ENCODE measurements at regions not wholly inside any gene's neighbourhood (a gene's known extent, or its start where the extent isn't known, plus 50 kb on each side); places are given as distances from the start of the nearest gene placed in this dataset.

DNA sequence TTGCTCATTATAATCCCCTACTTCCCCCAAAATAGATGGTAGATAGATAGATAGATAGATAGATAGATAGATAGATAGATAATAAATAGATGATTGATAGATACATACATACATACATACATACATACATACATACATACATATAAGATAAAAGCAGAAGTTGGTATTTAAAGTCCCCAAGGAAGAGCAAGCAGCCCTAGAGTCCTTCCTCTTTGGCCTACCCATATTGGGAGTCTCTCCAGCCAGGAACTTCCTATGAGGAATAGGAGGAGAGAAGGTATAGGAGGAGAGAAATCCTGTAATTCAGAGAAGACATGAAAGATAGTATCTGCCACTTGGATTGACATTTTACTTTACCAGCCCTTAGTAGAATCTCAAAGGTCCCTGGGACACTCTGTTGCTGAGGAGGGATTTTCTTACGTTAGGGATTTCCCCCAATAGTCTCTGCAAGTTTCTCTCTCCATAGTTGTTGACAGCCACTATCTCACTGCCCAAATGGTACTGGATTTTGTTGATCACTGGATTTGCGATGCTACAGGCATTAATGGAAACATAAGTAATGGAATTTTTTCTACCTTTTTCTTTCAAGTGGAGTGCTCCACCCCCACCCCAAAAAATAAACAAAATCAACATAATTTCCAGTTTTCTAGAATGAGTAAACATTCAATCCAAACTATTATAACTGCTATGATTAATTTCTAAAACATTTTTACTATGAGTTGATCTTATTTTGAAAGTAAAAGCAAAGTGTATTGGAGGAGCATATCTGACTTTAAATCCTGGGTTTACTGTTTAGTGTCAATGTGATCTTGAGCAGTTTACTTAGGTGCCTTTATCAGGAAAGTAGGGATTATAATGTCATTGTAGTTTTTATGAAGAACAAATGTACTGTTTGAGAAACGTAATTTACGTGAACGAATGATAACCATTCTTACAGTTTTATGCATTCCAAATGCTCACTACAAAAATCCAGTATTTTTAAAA is 93.2 kb upstream of the TNFSF4 start:
- Histone ChIP-seq H3K9ac (ENCODE audit: low read depth, low read length) (no peak overlapping the region), H3K9me3 (ENCODE audit: control insufficient read depth, insufficient read depth, low read length) (no peaks in the 10 kb centered on the region), H4K20me1 (ENCODE audit: insufficient read depth, low read length) (no peaks in the 10 kb centered on the region), H3K18ac (ENCODE audit: low read depth, low read length) (no peak overlapping the region), H4K5ac (ENCODE audit: low read depth, low read length) (no peak overlapping the region), H3K27me3 (ENCODE audit: control insufficient read depth, insufficient read depth, low read length) (no peaks in the 10 kb centered on the region), H2BK15ac (ENCODE audit: low read depth, low read length) (no peak overlapping the region), H2BK5ac (ENCODE audit: low read depth, low read length, poor library complexity, severe bottlenecking) (no peak overlapping the region), H3K4ac (ENCODE audit: low read depth, low read length) (no peak overlapping the region), H4K8ac (ENCODE audit: low read depth in 2 of 2, low read length in 2 of 2) (no peak overlapping the region), H3K9me1 (ENCODE audit: insufficient read depth, low read length) (no peaks in the 10 kb centered on the region), H3K27ac (ENCODE audit: insufficient read depth, low read length) (no peak overlapping the region), H4K91ac (ENCODE audit: insufficient read depth, low read depth, low read length) (no peak overlapping the region), H2BK20ac (ENCODE audit: low read depth, low read length) (no peak overlapping the region), H2AFZ (replicated peaks; ENCODE audit: low read length, poor library complexity) (no peak overlapping the region), H2BK120ac (ENCODE audit: low read depth, low read length) (no peak overlapping the region), H3K4me2 (ENCODE audit: low read depth, low read length) (no peak overlapping the region), H3K56ac (ENCODE audit: extremely low read depth, insufficient read depth, low read length) (no peak overlapping the region), H3K36me3 (ENCODE audit: control insufficient read depth, insufficient read depth, low read length) (no peaks in the 10 kb centered on the region), H3K23ac (ENCODE audit: low read depth, low read length) (no peak overlapping the region), H3K4me3 (ENCODE audit: insufficient read depth, low read depth, low read length) (no peak overlapping the region), H2AK9ac (replicated peaks; ENCODE audit: low read depth, low read length, poor library complexity) (no peak overlapping the region), H3K14ac (replicated peaks; ENCODE audit: low read depth, low read length) (no peak overlapping the region; the same call in 1 of the 2 replicates), H2AK5ac (ENCODE audit: low read depth, low read length) (no peak overlapping the region), H3K79me1 (ENCODE audit: low read depth in 1 of 2, low read length in 2 of 2) (no peaks in the 10 kb centered on the region), H3K4me1 (ENCODE audit: control insufficient read depth, insufficient read depth, low read length) (no peaks in the 10 kb centered on the region; the same call in 1 of the 2 replicates)
- TF ChIP-seq CHD1 (IDR thresholded peaks at IDR 0.05; ENCODE audit: low read depth, low read length) (no peak), RAD21 (IDR thresholded peaks at IDR 0.05; ENCODE audit: low read length) (no peak), RFX5 (IDR thresholded peaks at IDR 0.05; ENCODE audit: low read depth, low read length) (no peak), MXI1 (IDR thresholded peaks at IDR 0.05; ENCODE audit: borderline replicate concordance, low read depth, low read length) (no peak), BHLHE40 (IDR thresholded peaks at IDR 0.05; ENCODE audit: low read depth, low read length) (no peak), MAFK (IDR thresholded peaks at IDR 0.05; ENCODE audit: low read depth, low read length) (no peak), SMC3 (IDR thresholded peaks at IDR 0.05; ENCODE audit: low read depth, low read length) (no peak), CEBPB (IDR thresholded peaks at IDR 0.05; ENCODE audit: low read depth, low read length) (no peak), RCOR1 (IDR thresholded peaks at IDR 0.05; ENCODE audit: insufficient replicate concordance, low read length) (no peak)
- TF ChIP-seq, protein P1, sequence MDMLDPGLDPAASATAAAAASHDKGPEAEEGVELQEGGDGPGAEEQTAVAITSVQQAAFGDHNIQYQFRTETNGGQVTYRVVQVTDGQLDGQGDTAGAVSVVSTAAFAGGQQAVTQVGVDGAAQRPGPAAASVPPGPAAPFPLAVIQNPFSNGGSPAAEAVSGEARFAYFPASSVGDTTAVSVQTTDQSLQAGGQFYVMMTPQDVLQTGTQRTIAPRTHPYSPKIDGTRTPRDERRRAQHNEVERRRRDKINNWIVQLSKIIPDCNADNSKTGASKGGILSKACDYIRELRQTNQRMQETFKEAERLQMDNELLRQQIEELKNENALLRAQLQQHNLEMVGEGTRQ (IDR thresholded peaks at IDR 0.05; ENCODE audit: low read depth, low read length), result no peak
- TF ChIP-seq, protein P2, sequence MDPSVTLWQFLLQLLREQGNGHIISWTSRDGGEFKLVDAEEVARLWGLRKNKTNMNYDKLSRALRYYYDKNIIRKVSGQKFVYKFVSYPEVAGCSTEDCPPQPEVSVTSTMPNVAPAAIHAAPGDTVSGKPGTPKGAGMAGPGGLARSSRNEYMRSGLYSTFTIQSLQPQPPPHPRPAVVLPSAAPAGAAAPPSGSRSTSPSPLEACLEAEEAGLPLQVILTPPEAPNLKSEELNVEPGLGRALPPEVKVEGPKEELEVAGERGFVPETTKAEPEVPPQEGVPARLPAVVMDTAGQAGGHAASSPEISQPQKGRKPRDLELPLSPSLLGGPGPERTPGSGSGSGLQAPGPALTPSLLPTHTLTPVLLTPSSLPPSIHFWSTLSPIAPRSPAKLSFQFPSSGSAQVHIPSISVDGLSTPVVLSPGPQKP (IDR thresholded peaks at IDR 0.05; ENCODE audit: borderline replicate concordance, low read depth, low read length), result no peak
- BruUV-seq (replicated peaks), result no TSS peak
- in situ Hi-C loops (cut with MboI; ENCODE audit: low sequenced_read_pairs) (no loop called here), intact Hi-C loops (cut with micrococcal nuclease) (no loop called here), dilution Hi-C loops (cut with HindIII; ENCODE audit: low sequenced_read_pairs, unreplicated experiment) (no loop called here)
- no peak for DNase-seq
- CTCF ChIA-PET, result no interaction called here
- ATAC-seq (ENCODE audit: low read depth), result no peak
- WGBS, 2 experiments (ENCODE audit: extremely low coverage in 2 of 2, insufficient read length in 1 of 2), result no CpG with 5 or more reads among the region's 5 CpGs
- POLR2A ChIA-PET (ENCODE audit: unreplicated experiment), result no interaction called here

Measured in IMR-90 (cell line).